Ishikawa (cell line): ENCODE measurements at regions not wholly inside any gene's neighbourhood (a gene's known extent, or its start where the extent isn't known, plus 50 kb on each side); places are given as distances from the start of the nearest gene placed in this dataset.

Source experiments
- CEBPB ChIP-seq: IDR thresholded peaks from 2 replicates; pipeline ENCODE4 v1.6.1; 2012
- CREB1 ChIP-seq: IDR thresholded peaks from 2 replicates; pipeline ENCODE4 v1.6.1; 2012; ENCODE audit warnings: low read depth
- EGR1 ChIP-seq: IDR thresholded peaks from 2 replicates; pipeline ENCODE4 v1.6.1; 2012
- EP300 ChIP-seq: IDR thresholded peaks from 2 replicates; pipeline ENCODE4 v1.6.1; 2012; ENCODE audit warnings: borderline replicate concordance
- FOXM1 ChIP-seq: IDR thresholded peaks from 2 replicates; pipeline ENCODE4 v1.6.1; 2012; ENCODE audit warnings: low read depth, borderline replicate concordance
- NFIC ChIP-seq: IDR thresholded peaks from 2 replicates; pipeline ENCODE4 v1.6.1; 2012
- RAD21 ChIP-seq: IDR thresholded peaks from 2 replicates; pipeline ENCODE4 v1.6.1; 2012; ENCODE audit warnings: low read depth
- TAF1 ChIP-seq: IDR thresholded peaks from 2 replicates; pipeline ENCODE4 v1.6.1; 2012; ENCODE audit warnings: low read depth, mild to moderate bottlenecking
- TCF12 ChIP-seq: IDR thresholded peaks from 2 replicates; pipeline ENCODE4 v1.6.1; 2012; ENCODE audit warnings: low read depth
- TEAD4 ChIP-seq: IDR thresholded peaks from 2 replicates; pipeline ENCODE4 v1.6.1; 2012
- YY1 ChIP-seq: IDR thresholded peaks from 2 replicates; pipeline ENCODE4 v1.6.1; 2012; ENCODE audit warnings: low read depth
- ZBTB7A ChIP-seq: IDR thresholded peaks from 2 replicates; pipeline ENCODE4 v1.6.1; 2012; ENCODE audit warnings: low read depth
- TF ChIP-seq, protein P1 (sequence below): IDR thresholded peaks from 2 replicates; pipeline ENCODE4 v1.6.1; 2012
- TF ChIP-seq, protein P2 (sequence below): IDR thresholded peaks from 2 replicates; pipeline ENCODE4 v1.6.1; 2012
- TF ChIP-seq, protein P3 (sequence below): IDR thresholded peaks from 2 replicates; pipeline ENCODE4 v1.6.1; 2012; ENCODE audit warnings: low read depth, mild to moderate bottlenecking

DNA sequence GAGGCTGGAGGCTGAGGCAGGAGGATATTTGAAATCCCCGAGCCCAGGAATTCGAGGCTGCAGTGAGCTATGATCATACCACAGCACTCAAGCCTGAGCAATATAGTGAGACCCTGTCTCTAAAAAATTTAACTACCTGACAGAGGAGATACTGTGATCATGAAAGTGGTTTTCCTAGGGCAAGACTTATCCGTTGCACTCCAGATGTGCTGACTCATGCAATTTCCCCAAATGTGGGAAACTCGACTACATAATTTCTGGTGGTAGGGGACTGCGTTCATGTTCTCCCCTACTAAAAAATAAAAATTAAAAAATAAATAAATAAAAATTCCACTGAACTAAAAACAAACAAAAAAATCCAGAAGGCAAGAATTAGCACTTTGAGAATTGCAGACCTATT, 271.7 kb downstream of the SHQ1 start:
- TF ChIP-seq EP300, result no peak
- TF ChIP-seq CEBPB, result no peak
- no peak for TF ChIP-seq NFIC
- no peak for TF ChIP-seq FOXM1
- TF ChIP-seq RAD21, result no peak
- TF ChIP-seq EGR1, result no peak
- TF ChIP-seq TAF1, result no peak
- TF ChIP-seq, protein P1, sequence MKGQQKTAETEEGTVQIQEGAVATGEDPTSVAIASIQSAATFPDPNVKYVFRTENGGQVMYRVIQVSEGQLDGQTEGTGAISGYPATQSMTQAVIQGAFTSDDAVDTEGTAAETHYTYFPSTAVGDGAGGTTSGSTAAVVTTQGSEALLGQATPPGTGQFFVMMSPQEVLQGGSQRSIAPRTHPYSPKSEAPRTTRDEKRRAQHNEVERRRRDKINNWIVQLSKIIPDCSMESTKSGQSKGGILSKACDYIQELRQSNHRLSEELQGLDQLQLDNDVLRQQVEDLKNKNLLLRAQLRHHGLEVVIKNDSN, result no peak
- TF ChIP-seq YY1, result no peak
- TF ChIP-seq CREB1, result no peak
- no peak for TF ChIP-seq TCF12
- TF ChIP-seq ZBTB7A, result no peak
- TF ChIP-seq, protein P2, sequence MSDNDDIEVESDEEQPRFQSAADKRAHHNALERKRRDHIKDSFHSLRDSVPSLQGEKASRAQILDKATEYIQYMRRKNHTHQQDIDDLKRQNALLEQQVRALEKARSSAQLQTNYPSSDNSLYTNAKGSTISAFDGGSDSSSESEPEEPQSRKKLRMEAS, result no peak
- no peak for TF ChIP-seq TEAD4
- TF ChIP-seq, protein P3, sequence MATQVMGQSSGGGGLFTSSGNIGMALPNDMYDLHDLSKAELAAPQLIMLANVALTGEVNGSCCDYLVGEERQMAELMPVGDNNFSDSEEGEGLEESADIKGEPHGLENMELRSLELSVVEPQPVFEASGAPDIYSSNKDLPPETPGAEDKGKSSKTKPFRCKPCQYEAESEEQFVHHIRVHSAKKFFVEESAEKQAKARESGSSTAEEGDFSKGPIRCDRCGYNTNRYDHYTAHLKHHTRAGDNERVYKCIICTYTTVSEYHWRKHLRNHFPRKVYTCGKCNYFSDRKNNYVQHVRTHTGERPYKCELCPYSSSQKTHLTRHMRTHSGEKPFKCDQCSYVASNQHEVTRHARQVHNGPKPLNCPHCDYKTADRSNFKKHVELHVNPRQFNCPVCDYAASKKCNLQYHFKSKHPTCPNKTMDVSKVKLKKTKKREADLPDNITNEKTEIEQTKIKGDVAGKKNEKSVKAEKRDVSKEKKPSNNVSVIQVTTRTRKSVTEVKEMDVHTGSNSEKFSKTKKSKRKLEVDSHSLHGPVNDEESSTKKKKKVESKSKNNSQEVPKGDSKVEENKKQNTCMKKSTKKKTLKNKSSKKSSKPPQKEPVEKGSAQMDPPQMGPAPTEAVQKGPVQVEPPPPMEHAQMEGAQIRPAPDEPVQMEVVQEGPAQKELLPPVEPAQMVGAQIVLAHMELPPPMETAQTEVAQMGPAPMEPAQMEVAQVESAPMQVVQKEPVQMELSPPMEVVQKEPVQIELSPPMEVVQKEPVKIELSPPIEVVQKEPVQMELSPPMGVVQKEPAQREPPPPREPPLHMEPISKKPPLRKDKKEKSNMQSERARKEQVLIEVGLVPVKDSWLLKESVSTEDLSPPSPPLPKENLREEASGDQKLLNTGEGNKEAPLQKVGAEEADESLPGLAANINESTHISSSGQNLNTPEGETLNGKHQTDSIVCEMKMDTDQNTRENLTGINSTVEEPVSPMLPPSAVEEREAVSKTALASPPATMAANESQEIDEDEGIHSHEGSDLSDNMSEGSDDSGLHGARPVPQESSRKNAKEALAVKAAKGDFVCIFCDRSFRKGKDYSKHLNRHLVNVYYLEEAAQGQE, result no peak

DNA sequence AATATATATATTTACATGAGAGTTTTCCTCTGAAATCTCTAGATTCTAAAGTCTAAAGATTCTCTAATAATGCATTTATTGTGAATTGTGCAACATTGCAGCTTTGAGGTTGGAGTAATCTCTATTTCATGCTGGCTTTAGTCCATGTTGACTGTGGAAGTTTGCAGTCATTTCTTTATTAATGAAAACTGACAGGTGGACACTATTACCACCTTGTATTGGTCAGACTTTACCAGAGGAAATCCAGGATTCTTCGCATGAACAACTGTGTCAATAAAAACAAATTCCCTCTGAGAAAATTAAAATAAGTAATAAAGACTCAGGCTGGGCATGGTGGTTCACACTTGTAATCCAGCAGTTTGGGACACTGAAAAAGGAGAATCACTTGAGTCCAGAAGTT, 274.1 kb downstream of the SHQ1 start:
- no peak for TF ChIP-seq FOXM1
- no peak for TF ChIP-seq EP300
- TF ChIP-seq CEBPB, result no peak
- TF ChIP-seq, protein P3, result no peak

GRCh38 chr3:72573051-72573450, 275.2 kb downstream of the SHQ1 start:
- TF ChIP-seq EP300, result no peak
- TF ChIP-seq, protein P3, result no peak
- no peak for TF ChIP-seq TCF12
- TF ChIP-seq, protein P2, result no peak
- no peak for TF ChIP-seq ZBTB7A
- no peak for TF ChIP-seq RAD21
- no peak for TF ChIP-seq TEAD4
- no peak for TF ChIP-seq NFIC
- no peak for TF ChIP-seq FOXM1
- TF ChIP-seq, protein P1, result no peak
- TF ChIP-seq EGR1, result no peak
- TF ChIP-seq TAF1, result no peak
- no peak for TF ChIP-seq CEBPB
- TF ChIP-seq CREB1, result no peak
- TF ChIP-seq YY1, result no peak

- TF ChIP-seq TCF12 (no peak), CREB1 (no peak), TAF1 (no peak), EP300 (no peak), CEBPB (no peak), ZBTB7A (no peak), RAD21 (no peak), FOXM1 (no peak), YY1 (no peak), NFIC (no peak), TEAD4 (no peak)
- TF ChIP-seq, protein P3, result no peak
- TF ChIP-seq, protein P1, result no peak
These were observed 275.7 kb downstream of the SHQ1 start for GRCh38 chr3:72572489-72573007.
